H1 (cell line): ENCODE measurements at regions not wholly inside any gene's neighbourhood (a gene's known extent, or its start where the extent isn't known, plus 50 kb on each side); places are given as distances from the start of the nearest gene placed in this dataset.
"Not testable (repeated sequence)": the region's sequence is repeated elsewhere in the genome, so short reads cannot be mapped to it uniquely, and the experiment has no call there.

Source experiments
- CTCF ChIA-PET: fragments of 300-600 bp; sonication (Branson Sonifier 250); formaldehyde crosslinking; loops from one replicate; lab custom pipeline; 2021; ENCODE audit not compliant: partially characterized antibody; lab: Charles Lee
- POLR2A ChIA-PET: fragments of 300-600 bp; sonication (Branson Sonifier 250); formaldehyde crosslinking; loops from one replicate; lab custom pipeline; 2021; ENCODE audit warnings: inconsistent platforms; ENCODE audit not compliant: partially characterized antibody; lab: Charles Lee
- DNase-seq, 2 experiments: peaks; one replicate each; pipeline versions ENCODE4 v3.0.0 to v3.0.0-alpha.2; 2010 to 2022; ENCODE audit warnings: low spot score in 2 of 2, low read depth in 1 of 2, mixed read lengths in 1 of 2
- FAIRE-seq: peaks from 2 replicates; lab custom pipeline; 2011; peaks lifted over from hg19 to GRCh38; lab: Jason Lieb, UNC
- H2AFZ ChIP-seq: 2 replicates; pipeline ENCODE4 v1.8.1; 2012; ENCODE audit warnings: low read length, inconsistent platforms
- H2AK5ac ChIP-seq: 2 replicates; pipeline ENCODE4 v1.6.1; 2013; ENCODE audit warnings: low read depth, low read length
- H2BK120ac ChIP-seq: replicated peaks from 2 replicates; pipeline ENCODE3; 2013; ENCODE audit warnings: low read depth, low read length, inconsistent platforms
- H2BK12ac ChIP-seq: 2 replicates; pipeline ENCODE4 v1.6.1; 2013; ENCODE audit warnings: low read depth, low read length
- H2BK15ac ChIP-seq: 2 replicates; pipeline ENCODE4 v1.6.1; 2013; ENCODE audit warnings: low read length
- H2BK20ac ChIP-seq: 2 replicates; pipeline ENCODE4 v1.6.1; 2013; ENCODE audit warnings: low read length
- H2BK5ac ChIP-seq: 2 replicates; pipeline ENCODE4 v1.6.1; 2013; ENCODE audit warnings: low read depth, low read length
- H3K14ac ChIP-seq: 2 replicates; pipeline ENCODE4 v1.6.1; 2013; ENCODE audit warnings: inconsistent platforms; ENCODE audit not compliant: insufficient read length
- H3K18ac ChIP-seq: 2 replicates; pipeline ENCODE4 v1.6.1; 2013; ENCODE audit warnings: low read length; ENCODE audit errors: extremely low read depth
- H3K23ac ChIP-seq: 2 replicates; pipeline ENCODE4 v1.6.1; 2013; ENCODE audit warnings: inconsistent platforms; ENCODE audit not compliant: insufficient read length
- H3K23me2 ChIP-seq: 2 replicates; pipeline ENCODE4 v1.6.1; 2013; ENCODE audit warnings: low read depth, low read length
- H3K27ac ChIP-seq: 2 replicates; pipeline ENCODE4 v1.6.1; 2011; ENCODE audit warnings: low read depth, low read length, inconsistent platforms
- H3K27me3 ChIP-seq, 4 experiments: replicated peaks in 1 of 4; 1 replicate in 1 of 4; 2 replicates in 3 of 4; pipeline versions ENCODE4 v1.6.1 to v1.8.1; 2011 to 2013; ENCODE audit warnings: low read length in 3 of 4, mild to moderate bottlenecking in 3 of 4, inconsistent platforms in 2 of 4, mixed read lengths in 2 of 4, moderate library complexity in 1 of 4; ENCODE audit not compliant: control insufficient read depth in 3 of 4, insufficient read depth in 3 of 4; ENCODE audit errors: extremely low read depth in 1 of 4
- H3K36me3 ChIP-seq, 4 experiments: 2 replicates each; pipeline versions ENCODE4 v1.6.1 to v1.8.1; 2011 to 2013; ENCODE audit warnings: mild to moderate bottlenecking in 4 of 4, low read length in 3 of 4, moderate library complexity in 2 of 4, control low read depth in 1 of 4, inconsistent platforms in 1 of 4; ENCODE audit not compliant: insufficient read depth in 4 of 4, control insufficient read depth in 2 of 4
- H3K4ac ChIP-seq: replicated peaks from 2 replicates; pipeline ENCODE3; 2013; ENCODE audit warnings: low read length, low read depth, mixed read lengths, inconsistent platforms; ENCODE audit not compliant: insufficient read length
- H3K4me1 ChIP-seq, 4 experiments: replicated peaks in 1 of 4; 1 replicate in 1 of 4; 2 replicates in 3 of 4; pipeline versions ENCODE4 v1.6.1 to v1.8.1; 2011 to 2013; ENCODE audit warnings: low read length in 3 of 4, inconsistent platforms in 2 of 4, mixed read lengths in 1 of 4; ENCODE audit not compliant: insufficient read depth in 4 of 4, control insufficient read depth in 3 of 4
- H3K4me2 ChIP-seq, 2 experiments: 2 replicates each; pipeline versions ENCODE4 v1.6.1 to v1.8.1; 2011 to 2013; ENCODE audit warnings: low read depth in 2 of 2, low read length in 2 of 2, control low read depth in 1 of 2, inconsistent platforms in 1 of 2, mild to moderate bottlenecking in 1 of 2; ENCODE audit not compliant: insufficient read depth in 1 of 2
- H3K4me3 ChIP-seq, 4 experiments: fragments of 200-600, 300-600 bp in 1 of 4; sonication (generic), shearing (Covaris generic), sonication (Bioruptor Twin) in 1 of 4; 2 replicates each; pipeline versions ENCODE4 v1.5.1 to v1.8.1; 2011 to 2016; ENCODE audit warnings: low read length in 4 of 4, low read depth in 3 of 4, control low read depth in 2 of 4, inconsistent platforms in 2 of 4, mild to moderate bottlenecking in 2 of 4, mixed read lengths in 1 of 4, moderate library complexity in 1 of 4; ENCODE audit not compliant: insufficient read depth in 2 of 4; ENCODE audit errors: extremely low read depth in 1 of 4
- H3K56ac ChIP-seq: replicated peaks from 2 replicates; pipeline ENCODE3; 2013; ENCODE audit warnings: low read depth, mild to moderate bottlenecking, mixed read lengths, low read length, inconsistent platforms; ENCODE audit not compliant: insufficient read length
- H3K79me1 ChIP-seq: 2 replicates; pipeline ENCODE4 v1.6.1; 2013; ENCODE audit warnings: low read depth, low read length, control low read depth
- H3K79me2 ChIP-seq, 2 experiments: 2 replicates each; pipeline versions ENCODE4 v1.6.1 to v1.8.1; 2012 to 2013; ENCODE audit warnings: low read length in 2 of 2, mild to moderate bottlenecking in 2 of 2, inconsistent platforms in 1 of 2; ENCODE audit not compliant: insufficient read depth in 2 of 2, control insufficient read depth in 1 of 2
- H3K9ac ChIP-seq, 4 experiments: replicated peaks in 1 of 4; 1 replicate in 1 of 4; 2 replicates in 3 of 4; pipeline versions ENCODE4 v1.6.1 to v1.8.1; 2011 to 2013; ENCODE audit warnings: low read depth in 3 of 4, low read length in 3 of 4, control low read depth in 2 of 4, mild to moderate bottlenecking in 2 of 4, moderate library complexity in 2 of 4, inconsistent platforms in 1 of 4; ENCODE audit errors: extremely low read depth in 1 of 4
- H3K9me3 ChIP-seq, 2 experiments: 2 replicates each; pipeline versions ENCODE4 v1.6.1 to v1.8.1; 2012 to 2013; ENCODE audit warnings: mild to moderate bottlenecking in 2 of 2, moderate library complexity in 2 of 2, control low read depth in 1 of 2, inconsistent platforms in 1 of 2, low read depth in 1 of 2, low read length in 1 of 2, mixed read lengths in 1 of 2; ENCODE audit not compliant: insufficient read depth in 2 of 2
- H4K20me1 ChIP-seq, 2 experiments: replicated peaks in 1 of 2; 2 replicates each; pipeline versions ENCODE3 to v1.8.1; 2011 to 2013; ENCODE audit warnings: inconsistent platforms in 2 of 2, low read length in 2 of 2, mild to moderate bottlenecking in 1 of 2; ENCODE audit not compliant: insufficient read depth in 2 of 2, control insufficient read depth in 1 of 2
- H4K5ac ChIP-seq: 2 replicates; pipeline ENCODE4 v1.6.1; 2013; ENCODE audit warnings: low read length, low read depth, mixed read lengths, inconsistent platforms; ENCODE audit not compliant: insufficient read length
- H4K8ac ChIP-seq: 2 replicates; pipeline ENCODE4 v1.8.0; 2013; ENCODE audit warnings: mild to moderate bottlenecking, moderate library complexity, low read length, inconsistent platforms; ENCODE audit not compliant: insufficient read depth; ENCODE audit errors: extremely low read depth
- H4K91ac ChIP-seq: replicated peaks from 2 replicates; pipeline ENCODE3; 2013; ENCODE audit warnings: low read length, mixed read lengths, inconsistent platforms; ENCODE audit not compliant: insufficient read length
- WGBS, 2 experiments: shearing (Covaris generic) in 1 of 2; methylation state at CpG; one replicate each; pipeline versions ENCODE4 v1.1.6 to v1.1.7; 2013 to 2015; ENCODE audit warnings: low lambda C conversion rate in 2 of 2, mixed read lengths in 2 of 2, inconsistent platforms in 1 of 2, low coverage in 1 of 2, missing lambda C conversion rate in 1 of 2; ENCODE audit not compliant: insufficient replicate concordance in 2 of 2, insufficient coverage in 1 of 2, insufficient read length in 1 of 2; ENCODE audit errors: extremely low coverage in 1 of 2, missing lambda C conversion rate in 1 of 2; 5-methylcytosine and 5-hydroxymethylcytosine counted together

DNA sequence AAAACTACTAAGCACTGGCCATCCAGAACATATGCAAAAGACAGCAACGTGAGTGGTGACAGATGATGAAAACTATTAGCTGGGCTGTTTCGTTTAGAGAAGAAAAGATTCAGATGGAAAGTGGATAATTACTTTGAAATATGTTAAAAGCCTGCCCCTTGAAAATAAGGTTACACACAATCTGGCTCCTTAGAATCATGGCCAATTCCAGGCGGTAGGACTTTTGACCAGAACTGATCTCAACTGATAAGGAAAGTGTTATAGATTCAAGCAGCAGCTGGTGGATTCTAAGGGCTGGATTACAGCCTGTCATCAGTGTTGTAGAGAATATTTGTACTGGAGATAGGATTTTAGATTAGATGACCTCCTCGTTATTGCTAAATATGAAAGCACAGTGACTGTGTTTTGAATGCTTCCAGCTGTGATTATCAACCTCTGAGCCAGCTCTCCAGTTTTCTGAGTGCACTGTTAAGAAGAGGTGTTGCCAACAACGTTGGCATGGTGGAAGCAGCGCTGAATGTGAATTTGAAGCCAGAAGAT lies 75.1 kb downstream of the KBTBD2 start:
- CTCF ChIA-PET, result not testable (repeated sequence)
- 91% methylated on average over 6 of the region's 6 CpGs; no CpG with 5 or more reads in 1 of the 2 experiments for WGBS, 2 experiments

DNA sequence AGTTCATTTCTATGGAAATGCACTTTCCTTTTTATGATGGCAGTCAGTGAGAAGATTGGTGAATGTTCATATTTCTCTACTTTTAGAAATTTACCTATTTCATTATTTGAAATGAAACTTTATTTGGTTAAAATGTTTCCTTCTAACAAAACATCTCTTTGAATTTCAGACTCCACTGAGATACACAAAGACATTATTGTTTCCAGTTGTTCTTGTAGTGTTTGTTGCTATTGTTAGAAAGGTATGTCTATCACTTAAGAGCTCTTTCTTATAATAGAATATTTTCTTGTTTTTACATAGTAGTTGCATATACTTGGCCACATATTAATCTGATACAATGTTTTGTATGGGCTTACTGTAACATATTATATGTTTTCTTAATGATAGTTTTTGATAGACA lies 76.8 kb downstream of the KBTBD2 start:
- H3K36me3 ChIP-seq, H3K4me3 ChIP-seq, H3K23me2 ChIP-seq, H3K9ac ChIP-seq, H3K14ac ChIP-seq, H2BK5ac ChIP-seq, POLR2A ChIA-PET, H4K91ac ChIP-seq, H3K18ac ChIP-seq, H3K79me2 ChIP-seq, DNase-seq, H3K27me3 ChIP-seq, H2AFZ ChIP-seq, H2AK5ac ChIP-seq, H4K5ac ChIP-seq, H4K8ac ChIP-seq, FAIRE-seq, H3K23ac ChIP-seq, H2BK20ac ChIP-seq, H3K4me2 ChIP-seq, H3K27ac ChIP-seq, H3K4ac ChIP-seq, H3K56ac ChIP-seq, H4K20me1 ChIP-seq, H3K4me1 ChIP-seq, H3K9me3 ChIP-seq, H2BK12ac ChIP-seq, H2BK15ac ChIP-seq, H3K79me1 ChIP-seq, H2BK120ac ChIP-seq: not testable (repeated sequence)
- CTCF ChIA-PET, result interaction anchor here (0.7 kb wide), 1 partner anchor 31 kb away, joined by 3 read pairs; no protein-coding TSS in a partner anchor

More for the DNA sequence above, 75.1 kb downstream of the KBTBD2 start:
- H3K9ac ChIP-seq, H3K27me3 ChIP-seq, H3K79me1 ChIP-seq, H2BK120ac ChIP-seq, H4K5ac ChIP-seq, H2BK5ac ChIP-seq, H2AFZ ChIP-seq, H2BK20ac ChIP-seq, H3K27ac ChIP-seq, H2BK12ac ChIP-seq, H3K4me1 ChIP-seq, H3K36me3 ChIP-seq, H3K14ac ChIP-seq, H3K56ac ChIP-seq, POLR2A ChIA-PET, H4K8ac ChIP-seq, FAIRE-seq, DNase-seq, H3K23me2 ChIP-seq, H3K18ac ChIP-seq, H3K4me3 ChIP-seq, H3K4me2 ChIP-seq, H4K91ac ChIP-seq, H3K4ac ChIP-seq, H2BK15ac ChIP-seq, H3K9me3 ChIP-seq, H2AK5ac ChIP-seq, H3K79me2 ChIP-seq, H3K23ac ChIP-seq, H4K20me1 ChIP-seq: not testable (repeated sequence)
